NCI-H1436 (cell line): ENCODE measurements at regions not wholly inside any gene's neighbourhood (a gene's known extent, or its start where the extent isn't known, plus 50 kb on each side); places are given as distances from the start of the nearest gene placed in this dataset.

Source experiments
- DNase-seq: peaks from one replicate; lab custom pipeline; 2025; lab: John Stamatoyannopoulos, UW

GRCh38 chr12:126767334-126767733, 1499.6 kb upstream of the TMEM132C start:
- no peak for DNase-seq

- no peak for DNase-seq
Measured at GRCh38 chr12:126768517-126768916, 1498.5 kb upstream of the TMEM132C start.

- DNase-seq: no peak
Measured at GRCh38 chr12:126770188-126770587, 1496.8 kb upstream of the TMEM132C start.

- no peak for DNase-seq
Measured at GRCh38 chr12:126772171-126772864, 1494.7 kb upstream of the TMEM132C start.

GRCh38 chr12:126773012-126773411, 1494.0 kb upstream of the TMEM132C start:
- DNase-seq: no peak

GRCh38 chr12:126773491-126773890, 1493.5 kb upstream of the TMEM132C start:
- DNase-seq: no peak

- DNase-seq: no peak
Measured at GRCh38 chr12:126776026-126776655, 1490.8 kb upstream of the TMEM132C start.

GRCh38 chr12:126780343-126780742, 1486.6 kb upstream of the TMEM132C start:
- no peak for DNase-seq

GRCh38 chr12:126781593-126781992, 1485.4 kb upstream of the TMEM132C start:
- no peak for DNase-seq

GRCh38 chr12:126782083-126782482, 1484.9 kb upstream of the TMEM132C start:
- DNase-seq: no peak

GRCh38 chr12:126784328-126784921, 1482.5 kb upstream of the TMEM132C start:
- DNase-seq: no peak

- no peak for DNase-seq
Measured at GRCh38 chr12:126789963-126790362, 1477.0 kb upstream of the TMEM132C start.

- no peak for DNase-seq
Measured at GRCh38 chr12:126791122-126791521, 1475.8 kb upstream of the TMEM132C start.

- DNase-seq: no peak
Measured at GRCh38 chr12:126792411-126792810, 1474.6 kb upstream of the TMEM132C start.

GRCh38 chr12:126797525-126797924, 1469.4 kb upstream of the TMEM132C start:
- no peak for DNase-seq

- DNase-seq: no peak
Measured at GRCh38 chr12:126798449-126798848, 1468.5 kb upstream of the TMEM132C start.

GRCh38 chr12:126807312-126807865, 1459.6 kb upstream of the TMEM132C start:
- DNase-seq: no peak

- DNase-seq: no peak
Measured at GRCh38 chr12:126811391-126811790, 1455.6 kb upstream of the TMEM132C start.

- DNase-seq: no peak
Measured at GRCh38 chr12:126819554-126819953, 1447.4 kb upstream of the TMEM132C start.

- no peak for DNase-seq
Measured at GRCh38 chr12:126830778-126831680, 1435.9 kb upstream of the TMEM132C start.

GRCh38 chr12:126837697-126838096, 1429.3 kb upstream of the TMEM132C start:
- DNase-seq: no peak
